ENCODE measurements at regions not wholly inside any gene's neighbourhood (a gene's known extent, or its start where the extent isn't known, plus 50 kb on each side); places are given as distances from the start of the nearest gene placed in this dataset.

GRCh38 chr16:86363057-86363490, 147.3 kb upstream of the FOXF1 start:
- DNase-seq (ENCODE audit: low read depth, low spot score): no peak

GRCh38 chr16:86363836-86364618, 146.3 kb upstream of the FOXF1 start:
- no peak for DNase-seq (ENCODE audit: low read depth, low spot score)

- DNase-seq (ENCODE audit: low read depth, low spot score): no peak
Measured at GRCh38 chr16:86364653-86365380, 145.5 kb upstream of the FOXF1 start.

GRCh38 chr16:86365513-86366273, 144.6 kb upstream of the FOXF1 start:
- no peak for DNase-seq (ENCODE audit: low read depth, low spot score)

GRCh38 chr16:86366481-86366880, 143.8 kb upstream of the FOXF1 start:
- no peak for DNase-seq (ENCODE audit: low read depth, low spot score)

- no peak for DNase-seq (ENCODE audit: low read depth, low spot score)
Measured at GRCh38 chr16:86367291-86368072, 142.8 kb upstream of the FOXF1 start.

GRCh38 chr16:86368261-86368660, 142.1 kb upstream of the FOXF1 start:
- no peak for DNase-seq (ENCODE audit: low read depth, low spot score)

GRCh38 chr16:86370062-86370461, 140.3 kb upstream of the FOXF1 start:
- DNase-seq (ENCODE audit: low read depth, low spot score): no peak

GRCh38 chr16:86371083-86371803, 139.1 kb upstream of the FOXF1 start:
- no peak for DNase-seq (ENCODE audit: low read depth, low spot score)

- DNase-seq (ENCODE audit: low read depth, low spot score): no peak
Measured at GRCh38 chr16:86372193-86372592, 138.1 kb upstream of the FOXF1 start.

- no peak for DNase-seq (ENCODE audit: low read depth, low spot score)
Measured at GRCh38 chr16:86373276-86373901, 136.9 kb upstream of the FOXF1 start.

- no peak for DNase-seq (ENCODE audit: low read depth, low spot score)
Measured at GRCh38 chr16:86374603-86375130, 135.7 kb upstream of the FOXF1 start.

- DNase-seq (ENCODE audit: low read depth, low spot score): no peak
Measured at GRCh38 chr16:86375364-86375763, 135.0 kb upstream of the FOXF1 start.

- no peak for DNase-seq (ENCODE audit: low read depth, low spot score)
Measured at GRCh38 chr16:86375851-86376250, 134.5 kb upstream of the FOXF1 start.

GRCh38 chr16:86376837-86377236, 133.5 kb upstream of the FOXF1 start:
- no peak for DNase-seq (ENCODE audit: low read depth, low spot score)

- no peak for DNase-seq (ENCODE audit: low read depth, low spot score)
Measured at GRCh38 chr16:86377251-86378022, 132.9 kb upstream of the FOXF1 start.

- DNase-seq (ENCODE audit: low read depth, low spot score): no peak
Measured at GRCh38 chr16:86378128-86378527, 132.2 kb upstream of the FOXF1 start.

- no peak for DNase-seq (ENCODE audit: low read depth, low spot score)
Measured at GRCh38 chr16:86378831-86379504, 131.4 kb upstream of the FOXF1 start.

GRCh38 chr16:86379505-86379846, 130.9 kb upstream of the FOXF1 start:
- no peak for DNase-seq (ENCODE audit: low read depth, low spot score)
